ENCODE measurements at regions not wholly inside any gene's neighbourhood (a gene's known extent, or its start where the extent isn't known, plus 50 kb on each side); places are given as distances from the start of the nearest gene placed in this dataset.
A peak's percentile ranks its signal among the peaks of the same experiment; 100 is the strongest.

- peak; percentile 36 for DNase-seq
Measured at GRCh38 chr18:45384962-45385315, 230.3 kb upstream of the SLC14A2 start.

GRCh38 chr18:45386041-45386655, 229.1 kb upstream of the SLC14A2 start:
- peak; percentile 48 for DNase-seq

- DNase-seq = no peak
Measured at GRCh38 chr18:45387229-45387628, 228.0 kb upstream of the SLC14A2 start.

- no peak for DNase-seq
Measured at GRCh38 chr18:45398448-45398847, 216.8 kb upstream of the SLC14A2 start.

- DNase-seq = no peak
Measured at GRCh38 chr18:45399146-45399545, 216.1 kb upstream of the SLC14A2 start.

GRCh38 chr18:45399643-45400042, 215.6 kb upstream of the SLC14A2 start:
- DNase-seq = no peak

- no peak for DNase-seq
Measured at GRCh38 chr18:45402485-45403056, 212.7 kb upstream of the SLC14A2 start.

GRCh38 chr18:45403341-45404049, 211.8 kb upstream of the SLC14A2 start:
- no peak for DNase-seq

GRCh38 chr18:45408218-45408617, 207.1 kb upstream of the SLC14A2 start:
- DNase-seq = no peak

GRCh38 chr18:45409971-45410370, 205.3 kb upstream of the SLC14A2 start:
- DNase-seq = no peak

GRCh38 chr18:45412577-45412976, 202.7 kb upstream of the SLC14A2 start:
- DNase-seq = no peak

GRCh38 chr18:45413180-45413836, 202.0 kb upstream of the SLC14A2 start:
- DNase-seq = no peak

GRCh38 chr18:45415614-45416013, 199.7 kb upstream of the SLC14A2 start:
- no peak for DNase-seq

GRCh38 chr18:45416168-45416567, 199.1 kb upstream of the SLC14A2 start:
- no peak for DNase-seq

GRCh38 chr18:45417392-45417791, 197.9 kb upstream of the SLC14A2 start:
- DNase-seq = no peak

- DNase-seq = no peak
Measured at GRCh38 chr18:45423659-45424058, 191.6 kb upstream of the SLC14A2 start.

GRCh38 chr18:45430041-45430440, 185.2 kb upstream of the SLC14A2 start:
- no peak for DNase-seq

- no peak for DNase-seq
Measured at GRCh38 chr18:45435810-45436209, 179.5 kb upstream of the SLC14A2 start.

- DNase-seq = no peak
Measured at GRCh38 chr18:45437366-45437765, 177.9 kb upstream of the SLC14A2 start.

GRCh38 chr18:45439851-45440645, 175.2 kb upstream of the SLC14A2 start:
- DNase-seq = no peak

- no peak for DNase-seq
Measured at GRCh38 chr18:45441110-45441847, 174.0 kb upstream of the SLC14A2 start.

- DNase-seq = no peak
Measured at GRCh38 chr18:45444040-45444439, 171.2 kb upstream of the SLC14A2 start.

All from left hindlimb (tissue), 1 donor.